Activated naive CD8-positive, alpha-beta T cell treated with anti-CD3 and anti-CD28 coated beads, Interleukin-2, amount 10 ng/mL, durations not matched to agents 7 days and 5 days (primary cell): ENCODE measurements at regions not wholly inside any gene's neighbourhood (a gene's known extent, or its start where the extent isn't known, plus 50 kb on each side); places are given as distances from the start of the nearest gene placed in this dataset.

Experiments
- ATAC-seq: fragments of 150-1000 bp; cut with Tn5 transposase; one replicate; pipeline ENCODE4 v1.10.0; 2021; ENCODE audit warnings: low read depth, moderate library complexity
- POLR2A ChIA-PET: fragments of 350-600 bp; sonication (Branson Sonifier 250); formaldehyde crosslinking; loops from one replicate; lab custom pipeline; 2021; ENCODE audit warnings: antibody characterized with exemption; lab: Charles Lee
- DNase-seq: peaks from one replicate; pipeline ENCODE4 v3.0.0; 2021
- H3K27ac Mint-ChIP-seq: one replicate; pipeline ENCODE4 v1.8.0; 2022; ENCODE audit warnings: mild to moderate bottlenecking, mixed read lengths
- H3K27me3 Mint-ChIP-seq: one replicate; pipeline ENCODE4 v1.8.0; 2022; ENCODE audit warnings: mild to moderate bottlenecking, moderate library complexity, mixed read lengths
- H3K36me3 Mint-ChIP-seq: one replicate; pipeline ENCODE4 v1.8.0; 2021; ENCODE audit warnings: mild to moderate bottlenecking, mixed read lengths
- H3K4me1 Mint-ChIP-seq: one replicate; pipeline ENCODE4 v1.8.0; 2021; ENCODE audit warnings: mixed read lengths
- H3K4me3 Mint-ChIP-seq: one replicate; pipeline ENCODE4 v1.8.0; 2022; ENCODE audit warnings: mild to moderate bottlenecking, moderate library complexity, mixed read lengths
- H3K9me3 Mint-ChIP-seq: one replicate; pipeline ENCODE4 v1.8.0; 2021; ENCODE audit warnings: mixed read lengths

DNA sequence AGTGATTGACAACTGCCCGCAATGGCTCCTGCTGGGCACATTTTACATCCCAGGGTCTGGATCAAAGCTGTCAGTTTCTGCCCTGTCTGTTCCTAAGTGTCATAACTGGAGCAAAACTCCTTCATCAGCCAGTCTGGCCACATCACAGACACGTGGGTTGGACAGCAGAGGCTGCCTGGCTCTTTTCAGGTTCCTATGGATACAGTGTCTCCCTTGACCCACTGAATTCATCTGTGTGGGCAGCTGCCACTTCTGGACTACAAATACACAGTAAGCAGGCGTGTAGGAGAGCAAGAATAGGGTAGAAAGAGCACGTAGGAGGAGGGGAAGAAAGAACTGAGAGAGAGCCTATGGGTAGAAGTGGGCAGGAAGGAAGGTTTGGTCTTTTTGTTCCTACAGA lies 238.0 kb downstream of the ENC1 start:
- Mint-ChIP-seq H3K36me3 (no peaks in the 10 kb centered on the region), H3K27me3 (peaks cover 6% of the 10 kb centered on the region), H3K4me1 (no peaks in the 10 kb centered on the region), H3K9me3 (no peaks in the 10 kb centered on the region), H3K4me3 (no peak overlapping the region), H3K27ac (no peak overlapping the region)
- no peak for DNase-seq
- POLR2A ChIA-PET = no interaction called here
- ATAC-seq = no peak

DNA sequence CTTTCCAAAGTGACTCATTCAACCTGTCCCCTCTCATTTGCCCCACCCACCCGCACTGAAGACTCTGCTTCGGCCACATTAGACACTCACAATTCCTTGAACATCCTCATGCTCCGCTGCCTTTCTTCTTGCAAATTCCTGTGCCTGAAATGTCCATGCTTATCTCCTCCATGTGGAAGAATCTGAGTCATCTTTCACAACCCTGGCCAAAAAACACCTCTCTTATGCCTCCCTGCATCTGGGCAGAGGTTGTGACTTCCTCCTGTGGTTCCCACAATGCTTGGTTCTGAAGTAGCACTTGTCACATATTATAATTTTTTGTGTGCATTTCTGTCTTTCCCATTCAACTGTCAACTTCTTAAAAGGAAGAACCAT lies 238.6 kb downstream of the ENC1 start:
- ATAC-seq = no peak
- no peaks in the 10 kb centered on the region for H3K36me3 Mint-ChIP-seq
- H3K9me3 Mint-ChIP-seq = no peaks in the 10 kb centered on the region
- POLR2A ChIA-PET = no interaction called here
- H3K27me3 Mint-ChIP-seq = peaks cover 6% of the 10 kb centered on the region
- no peak overlapping the region for H3K4me3 Mint-ChIP-seq
- H3K27ac Mint-ChIP-seq = no peak overlapping the region
- H3K4me1 Mint-ChIP-seq = no peaks in the 10 kb centered on the region
- DNase-seq = no peak

- ATAC-seq = no peak
- no peaks in the 10 kb centered on the region for H3K4me1 Mint-ChIP-seq
- no peaks in the 10 kb centered on the region for H3K9me3 Mint-ChIP-seq
- no peak for DNase-seq
- no peaks in the 10 kb centered on the region for H3K36me3 Mint-ChIP-seq
- no peak overlapping the region for H3K4me3 Mint-ChIP-seq
- peaks cover 4% of the 10 kb centered on the region for H3K27me3 Mint-ChIP-seq
- POLR2A ChIA-PET = no interaction called here
- H3K27ac Mint-ChIP-seq = no peak overlapping the region
Measured at GRCh38 chr5:74401281-74401945, 239.1 kb downstream of the ENC1 start.

GRCh38 chr5:74400067-74400466 lies 240.5 kb downstream of the ENC1 start:
- H3K4me1 Mint-ChIP-seq = no peaks in the 10 kb centered on the region
- H3K9me3 Mint-ChIP-seq = no peaks in the 10 kb centered on the region
- no peak overlapping the region for H3K27ac Mint-ChIP-seq
- POLR2A ChIA-PET = no interaction called here
- no peaks in the 10 kb centered on the region for H3K36me3 Mint-ChIP-seq
- no peaks in the 10 kb centered on the region for H3K27me3 Mint-ChIP-seq
- DNase-seq (no peak), ATAC-seq (no peak)
- no peak overlapping the region for H3K4me3 Mint-ChIP-seq

GRCh38 chr5:74396913-74397622 lies 243.5 kb downstream of the ENC1 start:
- no peaks in the 10 kb centered on the region for H3K36me3 Mint-ChIP-seq
- no peak overlapping the region for H3K27ac Mint-ChIP-seq
- ATAC-seq (no peak), DNase-seq (no peak)
- H3K27me3 Mint-ChIP-seq = no peaks in the 10 kb centered on the region
- no peak overlapping the region for H3K4me3 Mint-ChIP-seq
- no peaks in the 10 kb centered on the region for H3K4me1 Mint-ChIP-seq
- POLR2A ChIA-PET = no interaction called here
- H3K9me3 Mint-ChIP-seq = no peaks in the 10 kb centered on the region

DNA sequence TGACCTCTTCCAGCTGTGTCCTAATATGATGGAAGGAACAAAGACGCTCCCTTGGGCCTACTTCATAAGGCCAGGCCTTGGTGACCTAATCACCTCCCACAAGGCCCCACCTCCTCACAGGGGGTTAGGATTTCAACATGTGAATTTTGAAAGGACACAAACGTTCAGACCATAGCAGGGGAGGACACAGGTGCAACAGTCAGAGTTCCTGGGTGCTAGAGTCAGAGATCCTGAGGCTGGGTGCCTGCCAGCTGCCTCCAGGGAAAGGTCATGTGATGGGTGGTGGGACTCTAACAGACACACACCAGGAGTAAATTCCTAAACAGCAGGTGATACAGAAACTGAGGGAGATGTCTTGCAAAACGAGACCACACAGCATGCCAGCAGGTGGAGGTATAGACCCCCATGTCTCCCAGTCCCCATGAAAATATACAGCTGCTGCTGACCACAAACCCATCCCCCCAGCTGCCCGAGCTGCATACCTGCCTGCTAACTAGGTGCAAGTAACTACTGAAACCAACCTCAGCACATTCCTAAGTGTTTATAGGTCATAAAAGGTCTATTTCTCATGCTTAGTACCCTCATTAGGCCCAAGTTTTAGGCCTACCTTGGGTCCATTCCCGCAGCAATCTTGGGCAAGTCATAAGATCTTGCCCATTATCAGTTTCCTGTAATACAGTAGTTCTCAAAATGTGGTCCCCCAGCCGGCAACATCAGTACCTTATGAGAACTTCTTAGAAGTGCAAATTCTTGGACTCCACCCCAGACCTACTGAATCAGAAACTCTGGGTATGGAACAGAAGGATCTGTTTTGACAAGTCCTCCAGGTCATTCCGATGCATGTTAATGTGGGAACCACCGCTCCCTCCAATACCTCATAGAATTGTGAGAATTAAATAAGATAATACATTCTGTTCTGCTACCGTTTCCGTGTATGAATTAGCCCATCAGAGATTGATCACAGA lies 245.3 kb downstream of the ENC1 start:
- POLR2A ChIA-PET = no interaction called here
- H3K36me3 Mint-ChIP-seq = no peaks in the 10 kb centered on the region
- H3K4me3 Mint-ChIP-seq = no peak overlapping the region
- H3K4me1 Mint-ChIP-seq = no peaks in the 10 kb centered on the region
- H3K27me3 Mint-ChIP-seq = no peaks in the 10 kb centered on the region
- DNase-seq (no peak), ATAC-seq (no peak)
- no peak overlapping the region for H3K27ac Mint-ChIP-seq
- H3K9me3 Mint-ChIP-seq = no peaks in the 10 kb centered on the region

DNA sequence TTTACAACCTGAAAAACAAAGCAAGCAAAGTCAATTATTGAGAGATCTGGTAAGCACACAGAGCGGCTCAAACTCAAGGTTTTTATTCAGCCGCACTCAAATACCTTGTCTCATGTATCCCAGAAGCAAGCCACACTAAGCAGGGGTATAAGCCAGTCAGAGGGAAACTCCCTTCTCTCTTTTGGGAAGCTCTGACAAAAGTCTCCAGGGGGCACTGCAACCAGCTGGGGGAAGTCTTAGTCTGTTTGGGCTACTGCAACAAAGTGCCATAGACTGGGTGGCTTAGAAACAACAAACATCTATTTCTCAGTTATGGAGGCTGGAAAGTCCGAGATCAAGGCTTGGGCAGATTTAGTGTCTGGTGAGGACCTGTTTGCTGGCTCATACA lies 246.0 kb downstream of the ENC1 start:
- H3K27ac Mint-ChIP-seq = no peak overlapping the region
- no peaks in the 10 kb centered on the region for H3K4me1 Mint-ChIP-seq
- no peaks in the 10 kb centered on the region for H3K27me3 Mint-ChIP-seq
- no peaks in the 10 kb centered on the region for H3K9me3 Mint-ChIP-seq
- no peak for ATAC-seq
- POLR2A ChIA-PET = no interaction called here
- no peak for DNase-seq
- no peaks in the 10 kb centered on the region for H3K36me3 Mint-ChIP-seq
- no peak overlapping the region for H3K4me3 Mint-ChIP-seq

DNA sequence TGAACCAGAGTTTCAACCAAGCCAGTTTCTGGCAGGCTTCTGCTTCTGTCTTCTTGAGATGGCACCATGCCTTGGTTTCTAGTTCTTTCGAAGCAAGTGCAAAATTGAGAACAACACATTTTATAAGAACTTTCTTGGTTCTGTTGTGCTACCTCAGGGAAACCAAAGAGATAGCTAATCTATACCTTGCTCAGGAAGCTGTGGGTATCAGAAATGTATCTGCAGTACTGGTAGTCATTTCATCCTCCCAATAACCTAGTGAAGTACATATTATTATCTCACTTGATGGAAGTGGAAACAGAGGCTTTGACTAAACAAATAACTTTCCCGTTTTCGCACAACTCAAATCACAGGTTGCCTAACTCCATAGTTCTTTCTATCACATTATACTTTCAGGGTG lies 246.6 kb downstream of the ENC1 start:
- DNase-seq (no peak), ATAC-seq (no peak)
- Mint-ChIP-seq H3K27ac (no peak overlapping the region), H3K4me3 (no peak overlapping the region), H3K4me1 (no peaks in the 10 kb centered on the region), H3K36me3 (no peaks in the 10 kb centered on the region), H3K27me3 (no peaks in the 10 kb centered on the region), H3K9me3 (no peaks in the 10 kb centered on the region)
- POLR2A ChIA-PET = no interaction called here

DNA sequence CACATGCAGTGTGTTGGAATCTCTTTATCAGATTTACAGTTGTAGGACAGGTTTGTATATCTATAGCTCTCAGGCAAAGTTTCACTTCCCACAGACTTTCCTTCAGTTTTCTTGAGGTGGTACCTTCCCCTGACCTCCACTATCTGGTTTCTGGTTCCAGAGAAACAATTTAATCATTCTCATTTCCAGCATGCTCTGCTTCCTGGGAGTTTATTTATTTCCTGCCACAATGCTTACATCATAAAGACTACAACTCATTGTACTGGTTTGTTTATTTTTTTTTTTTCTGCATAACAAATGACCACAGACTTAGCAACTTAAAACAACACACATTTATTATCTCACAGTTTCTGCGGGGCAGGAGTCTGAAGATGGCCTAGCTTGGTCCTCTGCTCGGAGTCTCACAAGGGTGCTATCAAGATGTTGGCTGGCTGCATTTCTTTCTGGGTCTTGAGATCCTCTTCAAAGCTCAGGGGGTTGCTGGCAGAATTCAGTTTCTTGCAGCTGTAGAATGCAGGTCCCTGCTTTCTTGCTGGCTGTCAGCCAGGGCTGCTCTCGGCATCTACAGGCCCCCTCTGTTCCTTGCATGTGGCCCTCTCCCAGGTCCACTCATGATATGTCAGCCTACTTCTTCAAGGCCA lies 247.7 kb downstream of the ENC1 start:
- ATAC-seq (no peak), DNase-seq (no peak)
- H3K9me3 Mint-ChIP-seq = no peaks in the 10 kb centered on the region
- no peaks in the 10 kb centered on the region for H3K36me3 Mint-ChIP-seq
- H3K4me1 Mint-ChIP-seq = no peaks in the 10 kb centered on the region
- POLR2A ChIA-PET = no interaction called here
- no peaks in the 10 kb centered on the region for H3K27me3 Mint-ChIP-seq
- no peak overlapping the region for H3K4me3 Mint-ChIP-seq
- no peak overlapping the region for H3K27ac Mint-ChIP-seq

DNA sequence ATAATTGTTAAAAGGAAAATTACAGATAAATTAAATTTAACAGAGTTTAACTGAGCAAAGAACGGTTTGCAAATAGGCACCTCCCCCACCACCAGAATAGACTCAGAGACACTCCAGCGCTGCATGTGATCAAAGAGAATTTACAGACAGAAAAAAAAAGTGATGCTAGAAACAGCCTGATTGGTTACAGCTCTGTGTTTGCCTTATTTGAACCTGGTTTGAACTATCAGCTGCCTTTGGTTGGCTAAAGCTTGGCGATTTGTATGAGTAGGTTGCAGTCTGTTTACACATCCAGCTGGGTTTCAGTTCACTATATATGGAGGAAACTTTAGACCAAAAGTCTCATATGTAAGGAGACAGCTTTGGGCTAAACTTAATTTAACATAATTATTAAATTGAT lies 249.1 kb downstream of the ENC1 start:
- Mint-ChIP-seq H3K9me3 (no peaks in the 10 kb centered on the region), H3K36me3 (no peaks in the 10 kb centered on the region), H3K4me1 (no peaks in the 10 kb centered on the region), H3K27me3 (peaks cover 4% of the 10 kb centered on the region), H3K27ac (no peak overlapping the region), H3K4me3 (no peak overlapping the region)
- no peak for ATAC-seq
- POLR2A ChIA-PET = interaction anchor here (0.7 kb wide), 1 partner anchor 157 kb away, joined by 3 read pairs; no protein-coding TSS in a partner anchor
- no peak for DNase-seq

DNA sequence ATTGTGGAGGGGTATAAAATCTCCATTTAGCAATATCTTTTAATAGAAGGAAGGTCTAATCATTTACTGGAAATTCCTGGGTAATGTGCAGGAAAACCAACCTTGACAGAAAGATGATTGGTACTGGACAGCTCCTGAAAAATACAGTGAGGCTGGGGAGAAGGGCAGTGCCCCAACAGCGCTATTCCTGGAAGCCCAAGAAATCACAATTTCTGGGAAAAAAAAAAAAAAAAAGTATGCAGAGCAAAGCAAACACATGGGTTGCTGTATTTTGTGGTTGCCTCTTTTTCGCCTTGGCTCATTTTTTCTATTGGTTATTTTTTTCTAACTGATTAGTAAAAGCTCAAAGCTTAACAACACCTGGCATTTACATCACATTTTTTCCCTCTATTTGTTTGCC lies 249.7 kb downstream of the ENC1 start:
- Mint-ChIP-seq H3K36me3 (no peaks in the 10 kb centered on the region), H3K4me1 (no peaks in the 10 kb centered on the region), H3K9me3 (no peaks in the 10 kb centered on the region), H3K27me3 (peaks cover 4% of the 10 kb centered on the region), H3K4me3 (no peak overlapping the region), H3K27ac (no peak overlapping the region)
- POLR2A ChIA-PET = no interaction called here
- DNase-seq (no peak), ATAC-seq (no peak)

DNA sequence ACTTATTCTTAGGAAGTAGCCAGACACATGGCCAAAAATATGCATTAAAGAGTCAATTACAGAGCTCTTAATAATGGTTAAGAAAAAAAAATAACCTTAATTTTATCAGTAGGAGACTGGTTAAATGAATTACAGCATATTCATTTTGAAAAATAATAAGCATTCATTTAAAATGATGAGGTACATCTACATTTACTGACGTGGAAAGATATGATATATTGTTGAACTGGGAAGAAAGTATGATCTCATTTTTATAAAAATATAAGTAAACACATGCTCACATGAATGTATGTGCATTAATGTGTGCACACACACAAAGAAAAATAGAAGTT lies 250.3 kb downstream of the ENC1 start:
- Mint-ChIP-seq H3K4me3 (no peak overlapping the region), H3K4me1 (no peaks in the 10 kb centered on the region), H3K27ac (no peak overlapping the region), H3K36me3 (no peaks in the 10 kb centered on the region), H3K9me3 (no peaks in the 10 kb centered on the region), H3K27me3 (peaks cover 6% of the 10 kb centered on the region)
- DNase-seq = no peak
- POLR2A ChIA-PET = no interaction called here
- ATAC-seq = no peak

- ATAC-seq (no peak), DNase-seq (no peak)
- POLR2A ChIA-PET = no interaction called here
- Mint-ChIP-seq H3K36me3 (no peaks in the 10 kb centered on the region), H3K4me1 (no peaks in the 10 kb centered on the region), H3K27me3 (peaks cover 10% of the 10 kb centered on the region), H3K4me3 (no peak overlapping the region), H3K27ac (no peak overlapping the region), H3K9me3 (no peaks in the 10 kb centered on the region)
Measured at GRCh38 chr5:74389531-74390305, 250.8 kb downstream of the ENC1 start.
